GM12878 (cell line): ENCODE measurements at regions not wholly inside any gene's neighbourhood (a gene's known extent, or its start where the extent isn't known, plus 50 kb on each side); places are given as distances from the start of the nearest gene placed in this dataset.

Experiments
- ATAC-seq: fragments of 200-7000 bp; cut with Tn5 transposase; 3 replicates; pipeline ENCODE4 v1.9.1; 2020; ENCODE audit warnings: mild to moderate bottlenecking, moderate library complexity
- BruUV-seq: library from RNA; stranded (reverse); fragments of 400-500 nt; replicated peaks from 2 replicates; lab custom pipeline; 2021; lab: Mats Ljungman, UMichigan
- CTCF ChIA-PET: fragments of 300-600 bp; sonication (Branson Sonifier 250); formaldehyde crosslinking; extraction: SDS; loops from one replicate; lab custom pipeline; 2021; ENCODE audit warnings: inconsistent platforms; lab: Yijun Ruan, JAX
- POLR2A ChIA-PET: fragments of 350-600 bp; formaldehyde crosslinking; extraction: SDS; loops from one replicate; lab custom pipeline; 2021; ENCODE audit warnings: inconsistent platforms; lab: Charles Lee
- RAD21 ChIA-PET: fragments of 300-600 bp; sonication (Branson Sonifier 250); formaldehyde crosslinking; loops from one replicate; lab custom pipeline; 2023; ENCODE audit warnings: antibody characterized with exemption; ENCODE audit not compliant: unreplicated experiment; lab: Charles Lee
- SMC1A ChIA-PET: fragments of 300-600 bp; sonication (Branson Sonifier 250); formaldehyde crosslinking; loops from one replicate; lab custom pipeline; 2023; ENCODE audit not compliant: unreplicated experiment, uncharacterized antibody; lab: Charles Lee
- DNase-seq: peaks from one replicate; pipeline ENCODE4 v3.0.0-alpha.2; 2011; ENCODE audit warnings: low read depth, low spot score
- FAIRE-seq: peaks from 3 replicates; lab custom pipeline; 2011; peaks lifted over from hg19 to GRCh38; lab: Jason Lieb, UNC
- H2AFZ ChIP-seq: 2 replicates; pipeline ENCODE4 v1.6.0; 2011; ENCODE audit warnings: low read depth, low read length, control low read depth; ENCODE audit not compliant: control insufficient read depth
- H3K27ac ChIP-seq: 2 replicates; pipeline ENCODE4 v1.5.1; 2011; ENCODE audit warnings: control low read depth; ENCODE audit not compliant: control insufficient read depth, insufficient read depth
- H3K27me3 ChIP-seq, 2 experiments: replicated peaks in 1 of 2; 2 replicates each; pipeline versions ENCODE4 v1.6.0 to v1.6.1; 2011; ENCODE audit warnings: low read length in 1 of 2; ENCODE audit not compliant: control insufficient read depth in 2 of 2, insufficient read depth in 2 of 2
- H3K36me3 ChIP-seq, 2 experiments: 2 replicates each; pipeline ENCODE4 v1.5.1; 2011; ENCODE audit warnings: low read length in 1 of 2; ENCODE audit not compliant: control insufficient read depth in 2 of 2, insufficient read depth in 2 of 2
- H3K4me1 ChIP-seq: 2 replicates; pipeline ENCODE4 v1.6.1; 2011; ENCODE audit warnings: mild to moderate bottlenecking, low read length, moderate library complexity, mixed read lengths; ENCODE audit not compliant: control insufficient read depth, insufficient read depth
- H3K4me2 ChIP-seq: 2 replicates; pipeline ENCODE4 v1.6.0; 2011; ENCODE audit warnings: control low read depth; ENCODE audit not compliant: control insufficient read depth, insufficient read depth
- H3K4me3 ChIP-seq: fragments of 200-600 bp; sonication (generic); 2 replicates; pipeline ENCODE4 v1.5.1; 2016
- H3K79me2 ChIP-seq: 2 replicates; pipeline ENCODE4 v1.6.0; 2011; ENCODE audit warnings: low read length; ENCODE audit not compliant: control insufficient read depth, insufficient read depth
- H3K9ac ChIP-seq: 2 replicates; pipeline ENCODE4 v1.8.0; 2011; ENCODE audit warnings: low read length, control low read depth, mixed read lengths; ENCODE audit not compliant: control insufficient read depth, insufficient read depth
- H3K9me3 ChIP-seq: replicated peaks from 3 replicates; pipeline ENCODE4 v1.5.1; 2011; ENCODE audit warnings: mild to moderate bottlenecking, low read length; ENCODE audit not compliant: control insufficient read depth, insufficient read depth
- H4K20me1 ChIP-seq: 2 replicates; pipeline ENCODE4 v1.6.0; 2011; ENCODE audit not compliant: control insufficient read depth, insufficient read depth
- ASH2L ChIP-seq: fragments of 300-600, 200-600 bp; sonication (generic); IDR thresholded peaks from 2 replicates; pipeline ENCODE4 v1.6.1; 2017; ENCODE audit warnings: low read depth, mild to moderate bottlenecking, borderline replicate concordance
- ATF2 ChIP-seq: IDR thresholded peaks from 2 replicates; pipeline ENCODE4 v1.6.1; 2012; ENCODE audit warnings: low read length, inconsistent platforms
- CBX5 ChIP-seq: sonication (generic); IDR thresholded peaks from 2 replicates; pipeline ENCODE4 v1.6.1; 2016; ENCODE audit warnings: low read depth, moderate library complexity, mild to moderate bottlenecking, inconsistent platforms
- CEBPB ChIP-seq, 2 experiments: fragments of 150-350 bp in 1 of 2; IDR thresholded peaks; 2 replicates each; pipeline ENCODE4 v1.6.1; 2012 to 2014; ENCODE audit warnings: low read depth in 2 of 2, low read length in 2 of 2, borderline replicate concordance in 1 of 2, inconsistent platforms in 1 of 2
- JUNB ChIP-seq: IDR thresholded peaks from 2 replicates; pipeline ENCODE4 v1.6.1; 2016; ENCODE audit warnings: antibody characterized with exemption, mild to moderate bottlenecking
- NFYB ChIP-seq: IDR thresholded peaks from 2 replicates; pipeline ENCODE4 v1.6.1; 2011; ENCODE audit warnings: low read depth, mild to moderate bottlenecking, low read length, improper control_type of control experiment, moderate library complexity; ENCODE audit not compliant: insufficient read depth
- PML ChIP-seq: IDR thresholded peaks from 2 replicates; pipeline ENCODE4 v1.6.1; 2012; ENCODE audit warnings: low read length, inconsistent platforms
- RB1 ChIP-seq: fragments of 450-650 bp; formaldehyde crosslinking; IDR thresholded peaks from 2 replicates; pipeline ENCODE4 v1.6.1; 2017; ENCODE audit warnings: mild to moderate bottlenecking, borderline replicate concordance
- SREBF2 ChIP-seq: IDR thresholded peaks from 2 replicates; pipeline ENCODE4 v1.6.1; 2012; ENCODE audit warnings: mild to moderate bottlenecking, low read length
- SUZ12 ChIP-seq: fragments of 200-600 bp; sonication (generic); IDR thresholded peaks from one replicate; pipeline ENCODE4 v1.6.1; 2018; ENCODE audit warnings: antibody characterized with exemption, mild to moderate bottlenecking; ENCODE audit not compliant: unreplicated experiment
- YY1 ChIP-seq: IDR thresholded peaks from 2 replicates; pipeline ENCODE4 v1.6.1; 2011; ENCODE audit warnings: low read depth, mild to moderate bottlenecking, low read length
- WGBS: methylation state at CpG from one replicate; pipeline ENCODE4 v1.1.6; 2016; ENCODE audit warnings: low lambda C conversion rate; ENCODE audit not compliant: insufficient replicate concordance, insufficient coverage; ENCODE audit errors: missing lambda C conversion rate; 5-methylcytosine and 5-hydroxymethylcytosine counted together
- in situ Hi-C: fragments of 300-500 bp; cut with MboI; formaldehyde crosslinking; loops from 9 replicates; pipeline ENCODE4 v1.14.3; 2018; ENCODE audit warnings: mixed read lengths
- intact Hi-C: fragments of 100-400 bp; cut with micrococcal nuclease; formaldehyde crosslinking; loops from one replicate; pipeline ENCODE4 v1.14.2; 2022; ENCODE audit not compliant: unreplicated experiment
- TF ChIP-seq, protein P1 (sequence below): IDR thresholded peaks from 2 replicates; pipeline ENCODE4 v1.6.1; 2012; ENCODE audit warnings: low read depth, low read length, improper control_type of control experiment
- TF ChIP-seq, protein P2 (sequence below): fragments of 450-650 bp; conservative IDR thresholded peaks from 2 replicates; pipeline ENCODE4 v1.6.1; 2017; ENCODE audit warnings: mild to moderate bottlenecking, moderate library complexity
- TF ChIP-seq, protein P3 (sequence below): IDR thresholded peaks from 2 replicates; pipeline ENCODE4 v1.6.1; 2012; ENCODE audit warnings: improper control_type of control experiment, low read depth, low read length; ENCODE audit not compliant: insufficient replicate concordance

DNA sequence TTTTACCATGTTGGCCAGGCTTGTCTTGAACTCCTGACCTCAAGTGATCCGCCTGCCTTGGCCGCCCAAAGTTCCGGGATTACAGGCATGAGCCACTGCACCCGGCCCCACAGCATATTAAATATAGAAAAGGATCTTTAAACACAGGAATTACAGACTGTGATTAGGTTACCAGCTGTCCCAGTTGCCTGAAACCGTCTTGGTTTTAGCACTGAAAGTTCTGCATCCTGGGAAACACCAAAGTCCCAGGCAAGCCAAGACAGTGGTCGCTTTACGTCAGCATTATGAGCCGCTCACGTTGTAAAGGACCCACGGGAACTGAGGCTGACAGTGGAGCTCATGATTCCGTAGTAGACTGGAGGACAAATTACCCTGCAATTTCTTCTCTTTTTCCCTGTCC lies 69.0 kb upstream of the FAM180A start (continued):
- TF ChIP-seq SUZ12: no peak
- TF ChIP-seq, protein P1, sequence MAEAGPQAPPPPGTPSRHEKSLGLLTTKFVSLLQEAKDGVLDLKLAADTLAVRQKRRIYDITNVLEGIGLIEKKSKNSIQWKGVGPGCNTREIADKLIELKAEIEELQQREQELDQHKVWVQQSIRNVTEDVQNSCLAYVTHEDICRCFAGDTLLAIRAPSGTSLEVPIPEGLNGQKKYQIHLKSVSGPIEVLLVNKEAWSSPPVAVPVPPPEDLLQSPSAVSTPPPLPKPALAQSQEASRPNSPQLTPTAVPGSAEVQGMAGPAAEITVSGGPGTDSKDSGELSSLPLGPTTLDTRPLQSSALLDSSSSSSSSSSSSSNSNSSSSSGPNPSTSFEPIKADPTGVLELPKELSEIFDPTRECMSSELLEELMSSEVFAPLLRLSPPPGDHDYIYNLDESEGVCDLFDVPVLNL: no peak

DNA sequence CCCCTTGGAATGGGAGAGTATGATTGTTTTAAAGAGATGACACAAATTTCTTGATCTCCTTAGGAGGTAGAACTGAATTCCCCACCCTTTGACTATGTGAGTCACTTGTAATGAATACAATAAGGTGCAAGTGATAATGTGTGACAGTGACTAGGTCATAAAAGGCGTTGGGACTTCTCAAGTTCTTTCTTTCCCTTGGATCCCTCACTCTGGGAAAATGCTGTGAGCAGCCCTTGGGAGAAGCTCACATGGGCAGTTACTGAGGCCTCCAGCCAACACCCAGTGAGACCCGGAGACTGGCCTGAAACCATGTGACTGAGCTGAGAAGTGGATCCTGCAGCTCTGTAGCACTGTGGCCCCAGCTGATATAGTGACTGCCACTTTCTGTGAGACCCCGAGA lies 66.4 kb upstream of the FAM180A start:
- no peaks in the 10 kb centered on the region for H3K9me3 ChIP-seq
- no peak for FAIRE-seq
- POLR2A ChIA-PET: no interaction called here
- in situ Hi-C loops: no loop called here
- H3K4me2 ChIP-seq: no peak overlapping the region
- no peak overlapping the region for H3K4me3 ChIP-seq
- SMC1A ChIA-PET: no interaction called here
- H3K9ac ChIP-seq: no peak overlapping the region
- H3K36me3 ChIP-seq: no peaks in the 10 kb centered on the region
- H3K27me3 ChIP-seq: peaks cover 0 to 3% of the 10 kb centered on the region in 2 experiments; a peak in 3 of 4 replicates
- 28% methylated on average over 3 of the region's 3 CpGs for WGBS
- no peaks in the 10 kb centered on the region for H3K79me2 ChIP-seq
- no peak overlapping the region for H2AFZ ChIP-seq
- no peaks in the 10 kb centered on the region for H3K4me1 ChIP-seq
- no peak for ATAC-seq
- RAD21 ChIA-PET: no interaction called here
- CTCF ChIA-PET: no interaction called here
- BruUV-seq: no TSS peak
- no peak for DNase-seq
- H4K20me1 ChIP-seq: no peaks in the 10 kb centered on the region
- no peak overlapping the region for H3K27ac ChIP-seq
- intact Hi-C loops: no loop called here
- TF ChIP-seq ATF2: no peak
- no peak for TF ChIP-seq YY1
- TF ChIP-seq RB1: no peak
- no peak for TF ChIP-seq CBX5
- TF ChIP-seq ASH2L: no peak
- TF ChIP-seq PML: no peak
- TF ChIP-seq CEBPB (IDR thresholded peaks at IDR 0.05; ENCODE audit: borderline replicate concordance in 1 of 2, low read depth in 2 of 2, low read length in 2 of 2): no peak
- TF ChIP-seq, protein P2, sequence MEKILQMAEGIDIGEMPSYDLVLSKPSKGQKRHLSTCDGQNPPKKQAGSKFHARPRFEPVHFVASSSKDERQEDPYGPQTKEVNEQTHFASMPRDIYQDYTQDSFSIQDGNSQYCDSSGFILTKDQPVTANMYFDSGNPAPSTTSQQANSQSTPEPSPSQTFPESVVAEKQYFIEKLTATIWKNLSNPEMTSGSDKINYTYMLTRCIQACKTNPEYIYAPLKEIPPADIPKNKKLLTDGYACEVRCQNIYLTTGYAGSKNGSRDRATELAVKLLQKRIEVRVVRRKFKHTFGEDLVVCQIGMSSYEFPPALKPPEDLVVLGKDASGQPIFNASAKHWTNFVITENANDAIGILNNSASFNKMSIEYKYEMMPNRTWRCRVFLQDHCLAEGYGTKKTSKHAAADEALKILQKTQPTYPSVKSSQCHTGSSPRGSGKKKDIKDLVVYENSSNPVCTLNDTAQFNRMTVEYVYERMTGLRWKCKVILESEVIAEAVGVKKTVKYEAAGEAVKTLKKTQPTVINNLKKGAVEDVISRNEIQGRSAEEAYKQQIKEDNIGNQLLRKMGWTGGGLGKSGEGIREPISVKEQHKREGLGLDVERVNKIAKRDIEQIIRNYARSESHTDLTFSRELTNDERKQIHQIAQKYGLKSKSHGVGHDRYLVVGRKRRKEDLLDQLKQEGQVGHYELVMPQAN: no peak
- TF ChIP-seq SREBF2: no peak
- no peak for TF ChIP-seq NFYB
- no peak for TF ChIP-seq JUNB
- TF ChIP-seq, protein P3, sequence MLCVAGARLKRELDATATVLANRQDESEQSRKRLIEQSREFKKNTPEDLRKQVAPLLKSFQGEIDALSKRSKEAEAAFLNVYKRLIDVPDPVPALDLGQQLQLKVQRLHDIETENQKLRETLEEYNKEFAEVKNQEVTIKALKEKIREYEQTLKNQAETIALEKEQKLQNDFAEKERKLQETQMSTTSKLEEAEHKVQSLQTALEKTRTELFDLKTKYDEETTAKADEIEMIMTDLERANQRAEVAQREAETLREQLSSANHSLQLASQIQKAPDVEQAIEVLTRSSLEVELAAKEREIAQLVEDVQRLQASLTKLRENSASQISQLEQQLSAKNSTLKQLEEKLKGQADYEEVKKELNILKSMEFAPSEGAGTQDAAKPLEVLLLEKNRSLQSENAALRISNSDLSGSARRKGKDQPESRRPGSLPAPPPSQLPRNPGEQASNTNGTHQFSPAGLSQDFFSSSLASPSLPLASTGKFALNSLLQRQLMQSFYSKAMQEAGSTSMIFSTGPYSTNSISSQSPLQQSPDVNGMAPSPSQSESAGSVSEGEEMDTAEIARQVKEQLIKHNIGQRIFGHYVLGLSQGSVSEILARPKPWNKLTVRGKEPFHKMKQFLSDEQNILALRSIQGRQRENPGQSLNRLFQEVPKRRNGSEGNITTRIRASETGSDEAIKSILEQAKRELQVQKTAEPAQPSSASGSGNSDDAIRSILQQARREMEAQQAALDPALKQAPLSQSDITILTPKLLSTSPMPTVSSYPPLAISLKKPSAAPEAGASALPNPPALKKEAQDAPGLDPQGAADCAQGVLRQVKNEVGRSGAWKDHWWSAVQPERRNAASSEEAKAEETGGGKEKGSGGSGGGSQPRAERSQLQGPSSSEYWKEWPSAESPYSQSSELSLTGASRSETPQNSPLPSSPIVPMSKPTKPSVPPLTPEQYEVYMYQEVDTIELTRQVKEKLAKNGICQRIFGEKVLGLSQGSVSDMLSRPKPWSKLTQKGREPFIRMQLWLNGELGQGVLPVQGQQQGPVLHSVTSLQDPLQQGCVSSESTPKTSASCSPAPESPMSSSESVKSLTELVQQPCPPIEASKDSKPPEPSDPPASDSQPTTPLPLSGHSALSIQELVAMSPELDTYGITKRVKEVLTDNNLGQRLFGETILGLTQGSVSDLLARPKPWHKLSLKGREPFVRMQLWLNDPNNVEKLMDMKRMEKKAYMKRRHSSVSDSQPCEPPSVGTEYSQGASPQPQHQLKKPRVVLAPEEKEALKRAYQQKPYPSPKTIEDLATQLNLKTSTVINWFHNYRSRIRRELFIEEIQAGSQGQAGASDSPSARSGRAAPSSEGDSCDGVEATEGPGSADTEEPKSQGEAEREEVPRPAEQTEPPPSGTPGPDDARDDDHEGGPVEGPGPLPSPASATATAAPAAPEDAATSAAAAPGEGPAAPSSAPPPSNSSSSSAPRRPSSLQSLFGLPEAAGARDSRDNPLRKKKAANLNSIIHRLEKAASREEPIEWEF: no peak
